ENCODE measurements at regions not wholly inside any gene's neighbourhood (a gene's known extent, or its start where the extent isn't known, plus 50 kb on each side); places are given as distances from the start of the nearest gene placed in this dataset.

GRCh38 chr11:43119275-43119970, 192.4 kb upstream of the API5 start:
- H3K4me3 ChIP-seq: no peak overlapping the region
- DNase-seq (ENCODE audit: low spot score in 2 of 2): no peak
- no peaks in the 10 kb centered on the region for H3K27me3 ChIP-seq
- H3K27ac ChIP-seq: no peak overlapping the region
- H3K36me3 ChIP-seq: no peaks in the 10 kb centered on the region
- TF ChIP-seq CTCF (IDR thresholded peaks at IDR 0.05) (no peak), EP300 (IDR thresholded peaks at IDR 0.05) (no peak), POLR2A (IDR thresholded peaks at IDR 0.05) (no peak)
- no peaks in the 10 kb centered on the region for H3K4me1 ChIP-seq
- H3K9me3 ChIP-seq: no peaks in the 10 kb centered on the region
- WGBS, 2 donors: 79 to 88% methylated on average over 4 of the region's 4 CpGs

- no peak for TF ChIP-seq EP300 (IDR thresholded peaks at IDR 0.05)
- TF ChIP-seq POLR2A (IDR thresholded peaks at IDR 0.05): no peak
- no peak for TF ChIP-seq CTCF (IDR thresholded peaks at IDR 0.05)
- Histone ChIP-seq H3K9me3 (no peaks in the 10 kb centered on the region), H3K36me3 (no peaks in the 10 kb centered on the region), H3K27me3 (no peaks in the 10 kb centered on the region), H3K4me3 (no peak overlapping the region), H3K4me1 (no peaks in the 10 kb centered on the region), H3K27ac (no peak overlapping the region)
- no peak for DNase-seq (ENCODE audit: low spot score in 2 of 2)
- 89 to 91% methylated on average over 3 of the region's 3 CpGs for WGBS, 2 donors
Observed at GRCh38 chr11:43122546-43122945, 189.2 kb upstream of the API5 start.

- WGBS, 2 donors: 50 to 63% methylated on average over 1 of the region's 1 CpG
- TF ChIP-seq POLR2A (IDR thresholded peaks at IDR 0.05) (no peak), CTCF (IDR thresholded peaks at IDR 0.05) (no peak), EP300 (IDR thresholded peaks at IDR 0.05) (no peak)
- H3K27me3 ChIP-seq: no peaks in the 10 kb centered on the region
- H3K9me3 ChIP-seq: no peaks in the 10 kb centered on the region
- no peak overlapping the region for H3K4me3 ChIP-seq
- no peaks in the 10 kb centered on the region for H3K36me3 ChIP-seq
- H3K4me1 ChIP-seq: no peaks in the 10 kb centered on the region
- H3K27ac ChIP-seq: no peak overlapping the region
- DNase-seq (ENCODE audit: low spot score in 2 of 2): no peak
Observed at GRCh38 chr11:43123443-43123842, 188.4 kb upstream of the API5 start.

- WGBS, 2 donors: 68 to 74% methylated on average over 3 of the region's 3 CpGs
- Histone ChIP-seq H3K9me3 (no peaks in the 10 kb centered on the region), H3K27ac (no peak overlapping the region), H3K4me1 (no peaks in the 10 kb centered on the region), H3K27me3 (no peaks in the 10 kb centered on the region), H3K36me3 (no peaks in the 10 kb centered on the region), H3K4me3 (no peak overlapping the region)
- DNase-seq (ENCODE audit: low spot score in 2 of 2): no peak
- no peak for TF ChIP-seq EP300 (IDR thresholded peaks at IDR 0.05)
- no peak for TF ChIP-seq CTCF (IDR thresholded peaks at IDR 0.05)
- TF ChIP-seq POLR2A (IDR thresholded peaks at IDR 0.05): no peak
Observed at GRCh38 chr11:43124272-43124935, 187.4 kb upstream of the API5 start.

GRCh38 chr11:43129329-43129728, 182.5 kb upstream of the API5 start:
- no peak for DNase-seq (ENCODE audit: low spot score in 2 of 2)
- Histone ChIP-seq H3K9me3 (no peaks in the 10 kb centered on the region), H3K36me3 (no peaks in the 10 kb centered on the region), H3K4me1 (no peaks in the 10 kb centered on the region), H3K27me3 (no peaks in the 10 kb centered on the region), H3K27ac (no peak overlapping the region), H3K4me3 (no peak overlapping the region)
- TF ChIP-seq CTCF (IDR thresholded peaks at IDR 0.05) (no peak), EP300 (IDR thresholded peaks at IDR 0.05) (no peak), POLR2A (IDR thresholded peaks at IDR 0.05) (no peak)
- 94 to 100% methylated on average over 2 of the region's 2 CpGs for WGBS, 2 donors
